NCI-H2081 (cell line): ENCODE measurements at regions not wholly inside any gene's neighbourhood (a gene's known extent, or its start where the extent isn't known, plus 50 kb on each side); places are given as distances from the start of the nearest gene placed in this dataset.

Experiments
- DNase-seq, 2 experiments: peaks; one replicate each; lab custom pipeline; 2025; lab: John Stamatoyannopoulos, UW

DNA sequence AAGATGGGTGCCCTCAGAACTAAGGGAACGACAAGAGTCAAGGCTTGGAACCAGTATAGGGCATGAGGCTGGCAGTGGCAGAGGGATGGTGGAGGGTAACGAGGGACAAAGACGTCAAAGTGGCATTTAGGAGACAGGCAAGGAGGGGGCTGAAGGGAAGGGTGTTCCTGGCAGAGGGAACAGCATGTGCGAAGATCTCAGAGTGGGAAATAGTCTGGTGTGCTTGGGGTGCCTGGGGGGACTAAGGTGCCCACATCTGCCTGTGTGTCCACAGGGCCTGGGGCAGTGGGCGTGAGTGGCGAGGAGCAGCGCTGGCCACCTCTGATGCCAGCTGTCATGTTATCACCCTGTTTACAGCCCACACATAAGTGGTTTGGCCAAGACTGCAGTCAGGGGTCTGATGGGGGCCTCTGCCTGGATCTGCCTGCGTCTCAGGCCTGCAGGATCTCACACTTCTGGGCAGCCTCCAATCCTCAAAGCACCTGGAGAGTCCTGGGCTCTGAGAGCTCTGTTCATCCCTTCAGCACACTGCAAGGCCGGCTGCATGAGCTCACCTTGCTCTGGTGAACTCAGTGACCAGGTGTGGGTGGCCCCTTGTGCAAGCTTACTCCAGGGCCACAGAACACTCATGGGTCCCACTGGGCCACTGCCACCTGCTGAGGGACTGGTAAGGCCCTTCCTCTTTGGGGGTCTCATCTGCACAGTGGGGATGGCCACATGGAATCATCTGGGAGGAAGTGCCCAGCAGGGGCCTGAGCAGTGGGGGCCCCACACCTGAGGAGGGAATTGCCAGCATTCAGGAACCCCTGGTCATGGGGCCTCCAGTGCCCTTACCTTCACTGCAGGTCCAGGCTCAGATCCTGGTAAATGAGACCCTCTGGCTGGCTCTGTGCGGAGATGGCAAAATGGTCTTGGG, 89.7 kb upstream of the SHISAL1 start:
- no peak for DNase-seq

DNA sequence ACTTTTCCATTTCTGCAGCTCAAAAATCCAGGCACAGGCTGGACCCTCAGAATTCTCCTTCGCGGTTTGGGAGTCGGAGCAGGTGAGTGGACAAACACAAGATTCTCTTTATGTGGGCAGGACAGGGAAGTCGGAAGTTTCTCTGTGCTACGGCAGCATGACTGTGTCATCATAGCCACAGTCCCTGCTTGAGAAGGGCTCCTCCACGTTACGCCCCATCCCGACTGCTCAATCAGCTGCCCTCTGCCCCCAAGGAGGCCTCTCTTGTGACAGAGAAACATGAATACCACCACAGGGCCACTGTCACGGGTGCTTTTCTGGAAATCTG, 89.0 kb upstream of the SHISAL1 start:
- no peak for DNase-seq

DNA sequence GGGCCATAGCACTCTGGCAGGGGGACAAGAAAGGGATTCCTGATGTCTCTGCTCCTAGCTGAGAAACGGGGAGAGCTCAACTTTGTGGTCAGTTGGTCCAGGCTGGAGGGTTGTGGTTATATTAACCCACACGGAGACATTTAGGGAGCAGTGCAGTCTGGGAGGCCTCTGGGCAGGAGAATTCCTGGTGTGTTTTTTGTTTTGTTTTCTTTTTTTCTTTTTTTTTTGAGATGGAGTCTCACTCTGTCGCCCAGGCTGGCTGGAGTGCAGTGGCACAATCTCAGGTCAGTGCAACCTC, 88.0 kb upstream of the SHISAL1 start:
- DNase-seq, result no peak

DNA sequence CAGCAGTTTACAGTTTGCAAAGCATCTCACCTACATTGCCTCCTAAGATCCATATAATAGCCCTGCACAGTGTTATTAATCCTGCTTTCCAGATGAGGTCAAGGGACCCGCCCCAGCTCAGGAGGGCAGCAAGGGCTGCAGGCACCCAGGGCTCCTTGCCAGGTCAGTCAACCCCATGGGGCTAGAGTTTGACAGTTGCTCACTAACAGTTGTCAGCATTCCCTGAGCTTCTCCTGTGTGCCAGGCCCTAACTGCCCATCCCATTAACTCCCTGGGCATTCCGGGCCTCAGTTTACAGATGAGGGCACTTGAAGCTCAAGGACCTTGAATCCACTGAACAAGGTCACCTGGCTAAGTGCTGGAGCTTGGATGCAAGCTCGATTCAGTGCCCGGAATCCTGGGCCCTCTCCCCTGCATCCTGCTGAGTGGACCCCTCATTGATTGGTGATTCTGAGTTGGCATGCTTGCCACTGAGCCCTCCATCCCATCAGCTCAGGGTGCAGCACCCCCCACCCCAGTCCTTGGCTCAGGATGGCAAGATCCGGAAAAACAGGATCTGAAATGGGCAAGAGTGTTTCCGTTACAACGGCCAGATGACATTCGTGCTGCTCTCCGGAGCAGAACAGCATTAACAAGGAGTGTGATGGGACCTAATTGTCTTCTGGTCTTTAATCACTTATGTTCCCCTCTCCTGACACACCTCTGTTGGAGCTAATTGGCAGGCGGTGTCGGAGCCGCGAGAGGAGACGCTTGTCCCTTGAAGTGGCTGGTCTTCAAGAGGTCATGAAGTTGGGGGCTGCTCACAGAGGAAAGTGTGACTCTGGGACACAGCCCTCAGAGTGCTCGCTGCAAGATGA, 87.4 kb upstream of the SHISAL1 start:
- no peak for DNase-seq

DNA sequence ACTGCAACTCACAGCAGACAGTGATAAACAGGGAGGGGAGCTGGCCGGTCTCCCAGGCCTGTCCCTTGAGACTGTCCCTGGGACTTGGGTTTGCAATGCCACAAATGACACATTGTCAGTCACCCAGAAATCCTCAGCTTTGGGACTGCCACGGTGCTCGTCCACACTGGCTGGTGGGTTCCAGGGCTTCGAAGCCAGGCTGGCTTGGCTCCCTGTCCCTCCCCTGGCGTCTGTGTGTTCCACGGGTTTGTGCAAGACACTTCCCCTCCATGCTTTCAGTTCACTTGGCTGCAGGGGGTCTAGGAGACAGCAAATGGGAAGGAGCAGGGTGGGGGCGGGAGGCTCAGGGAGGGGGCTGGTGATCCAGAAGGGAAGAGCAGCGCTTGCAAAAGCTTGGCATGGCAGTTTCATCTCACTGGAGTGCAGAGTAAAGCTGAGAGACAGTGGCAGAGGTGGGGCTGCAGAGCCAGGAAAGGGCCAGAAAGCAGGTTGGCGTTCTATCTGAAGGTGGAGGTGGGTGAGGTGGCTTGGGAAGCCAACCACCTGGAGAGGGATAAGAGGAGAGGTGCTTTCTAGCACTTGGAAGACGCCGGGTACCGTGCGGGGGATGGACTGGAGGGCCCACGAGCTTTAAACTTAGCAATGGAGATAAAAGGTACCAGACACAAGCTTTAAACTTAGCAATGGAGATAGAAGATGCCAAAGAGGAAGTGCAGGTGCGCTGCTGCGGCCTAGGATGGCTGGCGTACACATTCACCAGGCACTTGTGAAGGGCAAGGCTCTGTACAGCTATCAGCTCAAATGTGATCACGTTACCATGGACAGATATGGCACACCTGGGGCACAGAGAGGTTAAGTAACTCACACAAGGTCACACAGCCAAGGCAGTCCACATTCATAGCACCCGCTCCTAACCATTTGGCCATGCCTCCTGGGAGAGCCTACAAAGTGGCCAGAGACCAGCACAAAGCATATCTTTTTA, 86.4 kb upstream of the SHISAL1 start:
- no peak for DNase-seq

DNA sequence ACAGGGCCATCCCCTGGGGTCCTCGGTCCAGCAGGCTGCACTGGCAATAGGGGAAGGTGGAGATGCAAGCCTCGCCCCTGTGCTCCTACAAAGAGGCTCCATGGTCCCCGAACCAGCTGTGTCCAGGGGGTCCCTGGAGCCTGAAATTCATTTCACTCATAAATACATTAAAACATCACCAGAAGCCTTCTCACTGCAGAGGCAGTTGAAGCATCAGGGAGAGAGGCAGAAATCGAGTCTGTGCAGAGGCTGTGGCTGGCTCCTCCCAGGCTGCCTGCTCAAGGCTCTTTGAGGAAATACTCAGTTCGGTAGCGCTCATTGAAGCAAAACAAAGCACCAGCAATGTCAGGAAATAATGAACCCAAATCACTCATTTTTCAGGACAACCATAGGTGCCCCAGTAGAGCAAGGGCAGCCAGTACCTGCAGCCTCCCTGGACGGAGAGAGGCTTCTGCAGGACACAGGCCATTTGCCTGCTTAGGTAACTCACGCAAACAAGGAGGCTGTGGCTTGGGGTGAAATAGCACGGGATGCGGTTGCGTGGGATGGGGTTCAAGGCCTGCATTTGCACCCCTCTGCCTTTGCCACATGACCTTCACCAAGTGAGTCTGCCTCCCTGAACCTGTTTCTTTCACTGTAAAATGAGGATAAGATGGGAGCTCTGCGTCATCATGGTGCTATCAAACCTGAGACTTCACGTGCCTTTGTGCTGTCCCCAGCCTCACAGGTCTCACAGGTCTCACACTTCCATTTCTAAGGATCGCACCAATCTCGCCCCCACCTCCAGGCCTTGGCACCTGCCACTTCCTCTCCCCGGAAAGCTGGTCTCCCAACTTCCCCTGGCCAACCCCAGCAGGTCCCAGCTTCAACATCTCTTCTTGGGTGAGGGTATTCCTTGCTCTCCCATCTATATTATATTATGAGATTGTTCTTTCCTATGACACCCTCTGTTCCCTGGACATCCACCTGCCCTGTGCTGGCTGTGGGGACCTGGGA, 84.3 kb upstream of the SHISAL1 start:
- no peak for DNase-seq

DNA sequence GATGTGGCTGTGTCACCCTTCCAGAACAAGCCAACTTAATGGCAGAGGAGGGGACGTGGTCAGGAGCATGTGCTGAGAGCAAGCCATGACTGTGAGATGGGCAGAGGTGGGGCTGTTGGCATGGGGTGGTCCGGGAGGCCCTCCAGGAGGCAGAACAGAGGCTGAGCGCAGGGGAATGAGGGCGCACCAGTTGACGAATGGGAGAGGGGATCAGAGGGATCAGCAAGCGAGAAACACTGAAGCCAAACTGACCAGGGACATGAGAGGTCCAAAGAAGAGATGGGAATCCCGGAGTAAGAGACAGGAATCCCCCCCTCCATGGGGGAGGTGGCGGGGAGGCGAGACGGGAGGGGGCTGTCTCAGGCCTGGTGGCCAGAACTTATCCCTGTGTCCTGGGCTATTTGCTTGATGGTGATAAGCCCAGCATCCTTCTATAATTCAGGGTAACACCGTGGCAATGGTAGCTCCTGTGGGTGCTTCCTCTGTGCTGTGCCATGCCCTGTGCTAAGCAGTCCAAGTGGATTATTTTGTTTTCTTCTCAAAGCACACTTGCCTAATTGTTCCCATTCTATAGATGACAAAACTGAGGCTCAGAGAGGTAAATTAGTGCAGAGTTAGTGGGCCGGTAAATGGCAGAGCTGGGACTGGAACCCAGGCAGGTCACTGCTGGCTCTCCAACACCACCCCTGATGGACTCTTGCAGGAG, 83.4 kb upstream of the SHISAL1 start:
- no peak for DNase-seq

DNA sequence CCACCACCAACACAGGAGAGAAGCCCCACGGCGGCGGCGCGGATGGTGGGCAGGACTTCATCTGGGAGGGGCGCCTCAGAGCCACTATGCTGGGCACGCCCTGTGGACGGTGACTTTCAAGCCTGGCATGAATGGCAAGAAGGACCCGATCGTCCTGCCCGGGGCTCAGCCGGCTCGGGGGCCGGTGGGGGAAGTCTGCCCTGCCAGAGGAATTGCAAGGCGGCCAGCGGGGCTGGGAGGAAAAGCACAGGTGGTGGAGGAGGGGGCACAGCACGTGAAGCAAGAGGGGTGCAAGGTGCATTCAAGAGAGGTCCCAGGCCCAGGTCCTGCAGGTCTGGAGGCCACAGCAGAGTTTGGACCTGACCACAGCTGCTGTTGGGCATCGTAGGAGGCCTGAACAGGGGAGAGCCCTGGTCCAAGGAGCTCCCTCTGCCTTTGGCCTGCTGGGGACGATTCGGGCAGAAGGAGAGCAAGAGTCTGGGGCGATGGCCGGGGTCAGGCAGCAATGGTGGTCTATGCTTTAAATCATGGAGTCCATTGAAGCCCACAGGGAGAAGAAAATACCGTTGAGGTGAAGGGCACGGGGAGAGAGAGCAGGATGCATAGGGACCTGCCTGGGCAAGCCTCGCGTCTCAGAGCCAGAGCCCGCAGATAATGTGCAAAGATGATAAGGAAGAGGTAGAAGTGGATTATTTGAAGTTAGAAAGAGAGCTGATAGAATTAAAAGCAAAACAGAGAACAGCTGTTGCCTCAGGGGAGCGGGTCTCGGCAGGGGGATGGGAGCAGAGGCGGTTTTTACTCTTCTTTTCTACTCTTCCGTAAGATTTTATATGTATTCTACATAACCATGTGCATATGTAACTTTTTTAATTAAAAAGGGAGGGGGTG, 82.6 kb upstream of the SHISAL1 start:
- DNase-seq, result no peak

DNA sequence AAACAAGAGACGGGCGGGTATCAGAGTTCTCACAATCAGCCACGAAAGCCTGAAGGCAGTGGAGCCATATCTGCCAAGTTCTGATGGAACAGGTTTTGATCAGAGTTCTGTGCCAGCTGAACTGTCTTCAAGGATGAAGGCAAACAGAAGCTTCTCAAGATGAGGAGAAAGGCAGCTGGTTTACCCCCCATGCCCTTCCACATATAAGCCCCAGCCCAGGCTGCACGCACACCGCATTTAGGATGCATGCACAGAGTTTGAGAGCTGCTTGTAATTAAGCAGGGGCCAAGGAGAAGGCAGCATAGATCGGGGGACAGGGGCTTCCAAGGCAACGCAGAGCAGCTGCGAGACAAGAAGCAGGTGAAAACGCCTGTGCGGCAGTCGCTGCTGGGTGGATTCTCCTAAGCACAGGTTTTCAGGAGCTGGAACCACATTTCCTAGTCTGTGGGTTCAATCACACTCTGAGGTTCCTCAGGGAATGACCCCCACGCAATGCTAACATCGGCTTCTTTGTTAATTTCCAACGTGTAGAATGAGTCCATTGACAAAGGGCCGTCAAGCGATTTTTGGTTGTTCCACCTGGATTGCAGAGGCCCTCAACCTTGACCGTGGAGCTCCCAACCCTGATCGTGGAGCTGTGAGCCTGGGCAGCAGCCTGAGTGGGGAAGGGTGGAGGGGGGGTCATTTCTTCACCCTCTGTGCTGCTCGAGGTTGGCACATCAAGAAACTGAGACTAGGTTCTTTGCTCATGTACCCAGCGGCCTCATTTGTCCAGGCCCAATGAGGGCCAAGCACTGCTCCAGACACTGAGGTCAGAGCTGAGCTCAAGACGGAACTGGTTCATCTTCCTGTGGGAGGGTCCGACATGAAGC, 81.7 kb upstream of the SHISAL1 start:
- no peak for DNase-seq

DNA sequence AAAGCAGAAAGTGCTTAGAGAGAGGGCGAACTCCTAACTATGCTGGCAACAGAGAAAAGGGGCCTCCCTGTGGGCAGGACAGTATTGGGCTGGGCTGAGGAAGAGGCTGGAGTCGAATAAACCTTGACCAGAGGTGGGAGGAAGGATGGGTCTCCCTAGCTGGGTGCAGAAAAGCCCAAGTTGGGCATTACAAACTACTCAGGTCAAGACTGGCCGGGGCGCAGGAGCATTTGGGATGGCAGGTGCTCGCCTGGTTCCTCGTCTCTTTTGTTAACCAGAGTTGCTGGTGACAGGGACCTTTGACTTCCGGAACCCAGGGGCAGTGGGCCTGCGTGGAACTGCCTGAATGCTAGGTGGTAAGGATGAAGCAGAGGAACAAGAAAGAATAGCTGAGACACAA, 80.3 kb upstream of the SHISAL1 start:
- no peak for DNase-seq

DNA sequence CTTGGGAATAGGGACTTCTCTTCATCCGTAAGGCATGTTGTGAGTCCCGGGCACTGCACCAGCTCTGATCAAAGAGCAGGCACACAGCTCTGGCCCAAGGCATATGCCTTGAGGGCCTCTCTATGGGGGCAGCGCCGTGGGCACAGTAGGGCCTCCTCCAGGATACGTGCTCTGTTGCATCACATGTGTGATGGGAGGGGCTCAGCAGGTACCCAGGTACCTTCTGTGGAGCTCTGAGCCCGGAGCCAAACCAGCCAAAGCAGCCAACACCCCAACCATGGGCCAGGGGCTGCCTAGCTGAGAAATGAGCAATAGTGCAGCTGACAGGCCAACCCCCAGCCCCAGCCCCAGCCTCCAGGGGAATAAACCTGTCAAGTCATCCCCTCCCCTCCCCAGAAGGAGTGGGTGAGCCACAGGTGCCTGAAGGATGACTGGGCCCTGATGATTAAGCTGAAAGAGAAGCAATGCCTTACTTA, 79.7 kb upstream of the SHISAL1 start:
- DNase-seq, result no peak

DNA sequence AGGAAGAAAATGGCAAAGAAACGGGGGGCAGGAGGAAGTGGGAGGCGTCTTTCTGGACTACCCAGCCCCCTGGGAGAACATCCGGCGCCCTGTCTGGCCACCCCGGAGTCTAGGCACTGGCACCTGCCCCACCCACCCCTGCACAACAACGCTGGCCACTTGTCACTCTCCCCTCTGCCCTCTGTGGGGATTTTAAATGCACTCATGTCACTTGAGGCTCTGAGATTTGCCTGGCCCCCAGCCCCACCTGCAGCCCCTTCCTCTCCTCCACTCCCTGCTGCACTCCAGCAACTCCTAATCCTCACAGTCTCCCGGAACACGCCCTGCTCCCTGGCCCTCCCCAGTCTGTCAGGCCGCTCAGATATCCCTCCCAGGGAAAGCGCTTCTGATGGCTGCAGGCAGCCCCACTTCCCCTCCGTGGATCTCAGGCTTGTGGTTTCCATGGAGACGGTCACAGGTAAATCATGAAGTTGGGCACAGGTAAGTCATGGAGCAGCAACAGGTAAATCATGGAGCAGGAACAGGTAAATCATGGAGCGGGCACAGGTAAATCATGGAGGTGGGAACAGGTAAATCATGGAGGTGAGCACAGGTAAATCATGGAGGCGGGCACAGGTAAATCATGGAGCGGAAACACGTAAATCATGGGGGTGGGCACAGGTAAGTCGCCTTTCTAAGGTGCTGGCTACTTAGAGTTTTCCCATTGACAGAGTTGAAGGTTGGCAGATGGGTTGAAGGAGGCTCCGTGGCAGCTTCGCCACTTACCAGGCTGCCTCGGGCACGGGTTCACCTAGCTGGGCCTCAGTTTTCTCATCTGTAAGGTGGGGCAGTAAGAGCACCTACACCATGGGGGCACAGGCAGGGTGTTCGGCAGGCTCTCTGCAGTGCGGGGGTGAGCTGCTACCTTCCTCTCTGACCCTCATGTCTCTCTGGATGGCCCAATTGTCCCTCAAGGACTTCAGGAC, 79.0 kb upstream of the SHISAL1 start:
- no peak for DNase-seq

DNA sequence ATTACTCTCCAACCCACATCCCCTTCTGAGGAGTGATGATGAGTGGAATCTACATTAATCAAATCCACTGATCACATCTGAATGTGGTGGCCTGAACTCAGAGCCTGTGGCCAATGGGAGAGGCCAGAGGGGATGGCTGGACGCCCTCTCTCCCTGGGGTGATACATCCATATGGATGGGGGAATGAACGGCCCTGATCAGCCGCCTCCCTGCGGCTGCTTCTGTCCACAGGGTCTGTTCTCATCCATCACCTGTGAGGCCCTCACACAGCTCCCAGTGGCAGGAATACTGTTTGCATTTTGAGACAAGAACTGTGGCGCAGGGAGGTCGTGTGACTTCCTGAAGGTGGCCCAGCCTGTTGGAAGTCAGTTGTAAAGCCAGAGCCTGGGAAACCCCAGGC, 78.3 kb upstream of the SHISAL1 start:
- DNase-seq, result no peak

DNA sequence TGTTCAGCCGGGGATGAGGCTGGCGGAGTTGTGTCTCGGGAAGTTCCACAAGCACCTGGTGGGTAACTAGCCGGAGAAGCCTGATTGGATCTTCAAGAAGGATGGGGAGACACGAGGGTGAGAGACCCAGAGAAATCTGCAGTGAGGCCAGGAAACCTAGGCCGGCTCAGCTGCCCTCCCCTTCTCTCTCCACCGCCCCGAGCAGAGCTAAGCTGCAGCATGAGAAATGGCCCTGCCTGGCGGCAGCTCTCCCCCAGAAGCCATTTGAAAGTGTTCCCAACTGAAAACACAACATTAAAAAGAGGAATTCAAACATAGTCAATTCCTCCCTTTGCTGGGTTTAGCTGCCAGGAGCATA, 77.8 kb upstream of the SHISAL1 start:
- no peak for DNase-seq

DNA sequence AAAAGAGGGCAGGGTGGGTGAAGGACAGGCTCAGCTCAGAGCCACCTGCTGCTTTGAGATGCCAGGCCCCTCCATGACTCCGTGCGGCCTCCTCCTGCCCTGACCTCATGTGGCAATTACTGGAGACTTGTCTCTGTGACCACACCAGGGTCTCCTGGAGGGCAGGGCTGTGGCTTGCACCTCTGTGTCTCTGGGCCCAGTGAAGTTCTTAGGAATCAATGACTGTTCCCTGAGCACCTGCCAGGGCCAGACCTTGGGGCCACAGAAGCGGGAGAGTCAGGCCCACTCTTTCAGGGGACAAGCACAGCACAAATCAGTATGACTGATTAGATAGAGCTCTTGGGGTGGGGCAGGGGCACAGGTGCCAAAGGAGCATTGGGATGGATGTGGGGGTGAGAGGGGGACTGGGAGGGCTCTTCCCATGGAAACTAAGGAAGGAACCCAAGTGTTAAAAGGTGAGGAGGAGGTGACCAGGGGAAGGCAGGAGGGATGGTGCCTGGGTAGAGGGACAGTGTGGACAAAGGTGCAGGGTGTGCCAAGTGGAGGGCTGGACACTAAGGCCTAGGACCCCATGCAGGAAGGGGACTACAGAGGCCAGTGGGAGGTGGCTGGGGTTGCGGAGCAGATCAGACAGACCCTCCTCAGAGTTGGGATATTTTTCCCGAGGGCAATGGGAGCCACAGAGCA, 77.3 kb upstream of the SHISAL1 start:
- DNase-seq, result no peak

DNA sequence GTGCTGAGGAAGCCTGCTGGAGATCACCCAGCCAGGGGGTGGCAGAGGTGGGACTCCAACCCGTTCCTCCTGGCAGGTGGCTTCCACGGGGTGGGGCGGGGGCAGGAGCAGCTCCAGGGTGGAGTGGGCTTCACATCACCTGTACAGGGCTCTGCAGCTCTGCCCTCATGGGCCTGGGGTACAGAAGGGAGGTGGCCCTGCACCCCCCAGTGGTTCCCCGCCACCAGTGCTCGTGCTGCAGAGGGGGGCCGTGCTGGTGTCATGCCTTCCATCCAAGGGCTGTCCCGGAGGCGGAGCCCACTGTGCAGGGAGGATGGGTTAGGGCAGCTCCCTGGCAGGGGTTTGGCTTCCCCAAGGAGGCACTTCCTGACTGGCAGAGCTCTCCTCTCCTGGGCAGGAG, 76.4 kb upstream of the SHISAL1 start:
- DNase-seq, result no peak

DNA sequence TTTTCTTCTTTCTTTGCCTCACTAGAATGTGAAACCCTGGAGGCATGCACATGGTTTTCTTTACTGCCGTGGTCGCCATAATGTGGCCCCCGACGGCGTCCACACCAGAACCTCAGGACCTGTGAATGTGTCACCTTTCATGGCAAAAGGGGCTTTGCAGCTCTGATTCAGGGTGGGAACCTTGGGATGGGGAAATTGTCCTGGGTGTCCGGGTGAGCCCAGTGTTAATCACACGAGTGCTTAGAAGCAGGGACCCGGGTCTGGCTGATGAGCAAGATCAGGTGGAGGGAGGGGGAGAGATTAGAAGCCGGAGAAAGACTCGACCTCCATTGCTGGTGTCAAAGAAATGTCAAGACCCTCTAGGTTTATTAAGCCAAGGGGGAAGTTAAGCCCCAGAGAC, 74.7 kb upstream of the SHISAL1 start:
- DNase-seq, result no peak
